Neural cell (in vitro differentiated cells): ENCODE measurements at regions not wholly inside any gene's neighbourhood (a gene's known extent, or its start where the extent isn't known, plus 50 kb on each side); places are given as distances from the start of the nearest gene placed in this dataset.

Experiments
- H2AFZ ChIP-seq: fragments of 200-600, 300-800 bp; sonication (generic), shearing (Covaris generic); 2 replicates; pipeline ENCODE4 v1.6.0; 2014; ENCODE audit warnings: low read depth, mild to moderate bottlenecking, antibody characterized with exemption, low read length, moderate library complexity
- H3F3A ChIP-seq: fragments of 200-600 bp; shearing (Covaris generic); 2 replicates; pipeline ENCODE4 v1.6.1; 2016; ENCODE audit warnings: mild to moderate bottlenecking, moderate library complexity, mixed read lengths, antibody characterized with exemption, low read length; ENCODE audit not compliant: insufficient read depth, poor library complexity, severe bottlenecking
- H3K27ac ChIP-seq: fragments of 200-600, 300-800 bp; sonication (generic), shearing (Covaris generic); 2 replicates; pipeline ENCODE4 v1.5.1; 2014; ENCODE audit warnings: mild to moderate bottlenecking, low read length, moderate library complexity
- H3K27me3 ChIP-seq: fragments of 300-800, 200-600 bp; sonication (generic), shearing (Covaris generic); 2 replicates; pipeline ENCODE4 v1.6.0; 2014; ENCODE audit warnings: mild to moderate bottlenecking, low read depth, low read length, moderate library complexity; ENCODE audit not compliant: insufficient read depth
- H3K36me3 ChIP-seq: fragments of 300-800, 200-600 bp; sonication (generic), shearing (Covaris generic); 2 replicates; pipeline ENCODE4 v1.5.1; 2014; ENCODE audit warnings: mild to moderate bottlenecking, antibody characterized with exemption, low read length, moderate library complexity; ENCODE audit not compliant: insufficient read depth
- H3K4me2 ChIP-seq: fragments of 300-800, 200-600 bp; sonication (generic), shearing (Covaris generic); 2 replicates; pipeline ENCODE4 v1.6.0; 2014; ENCODE audit warnings: mild to moderate bottlenecking, low read length
- H3K4me3 ChIP-seq: fragments of 300-800, 200-600 bp; sonication (generic), shearing (Covaris generic); 2 replicates; pipeline ENCODE4 v1.5.1; 2014; ENCODE audit warnings: mild to moderate bottlenecking, low read length, moderate library complexity
- H3K79me2 ChIP-seq: fragments of 200-600 bp; shearing (Covaris generic); replicated peaks from 2 replicates; pipeline ENCODE4 v1.6.0; 2014; ENCODE audit warnings: mild to moderate bottlenecking, low read length, moderate library complexity; ENCODE audit not compliant: insufficient read depth
- H3K9ac ChIP-seq: fragments of 300-800, 200-600 bp; sonication (generic), shearing (Covaris generic); 2 replicates; pipeline ENCODE4 v1.6.1; 2016; ENCODE audit warnings: mild to moderate bottlenecking, low read length, mixed read lengths
- H3K9me2 ChIP-seq: fragments of 200-600 bp; shearing (Covaris generic); 2 replicates; pipeline ENCODE4 v1.6.1; 2016; ENCODE audit warnings: mild to moderate bottlenecking, low read length, mixed read lengths; ENCODE audit not compliant: insufficient read depth
- H3K9me3 ChIP-seq: fragments of 200-600, 300-800 bp; sonication (generic), shearing (Covaris generic); 2 replicates; pipeline ENCODE4 v1.6.1; 2016; ENCODE audit warnings: mild to moderate bottlenecking, mixed run types, low read length, moderate library complexity, mixed read lengths
- H4K20me1 ChIP-seq: fragments of 200-600 bp; shearing (Covaris generic); 2 replicates; pipeline ENCODE4 v1.6.1; 2016; ENCODE audit warnings: mild to moderate bottlenecking, mixed run types; ENCODE audit not compliant: insufficient read depth
- CTCF ChIP-seq: fragments of 450-650 bp; IDR thresholded peaks from 2 replicates; pipeline ENCODE4 v1.5.1; 2014; ENCODE audit warnings: antibody characterized with exemption, mild to moderate bottlenecking, moderate library complexity; ENCODE audit not compliant: poor library complexity, severe bottlenecking
- REST ChIP-seq: IDR thresholded peaks from 2 replicates; pipeline ENCODE4 v1.6.1; 2012; ENCODE audit warnings: borderline replicate concordance

- TF ChIP-seq CTCF, result no peak
These were observed 151.4 kb upstream of the ETV3 start (continued) for GRCh38 chr1:157289424-157290105.

GRCh38 chr1:157288996-157289395 lies 150.8 kb upstream of the ETV3 start:
- Histone ChIP-seq H3K9me3 (no peaks in the 10 kb centered on the region), H3F3A (no peaks in the 10 kb centered on the region), H3K79me2 (no peaks in the 10 kb centered on the region)

More at GRCh38 chr1:157288996-157289395, 150.8 kb upstream of the ETV3 start:
- Histone ChIP-seq H2AFZ (no peak overlapping the region), H3K4me3 (no peak overlapping the region), H3K4me2 (no peak overlapping the region), H3K27ac (no peak overlapping the region), H3K9me2 (no peaks in the 10 kb centered on the region), H3K9ac (no peak overlapping the region), H3K36me3 (no peaks in the 10 kb centered on the region), H3K27me3 (no peaks in the 10 kb centered on the region), H4K20me1 (no peaks in the 10 kb centered on the region)
- TF ChIP-seq REST (no peak), CTCF (no peak)
